Right hindlimb (tissue), 1 donor: ENCODE measurements at regions not wholly inside any gene's neighbourhood (a gene's known extent, or its start where the extent isn't known, plus 50 kb on each side); places are given as distances from the start of the nearest gene placed in this dataset.

Experiments
- DNase-seq: peaks from one replicate; pipeline ENCODE4 v3.0.0-alpha.2; 2018

GRCh38 chr16:73798471-73798870 lies 498.1 kb upstream of the PSMD7 start:
- no peak for DNase-seq

- DNase-seq = no peak
Measured at GRCh38 chr16:73797115-73797514, 499.5 kb upstream of the PSMD7 start.

DNA sequence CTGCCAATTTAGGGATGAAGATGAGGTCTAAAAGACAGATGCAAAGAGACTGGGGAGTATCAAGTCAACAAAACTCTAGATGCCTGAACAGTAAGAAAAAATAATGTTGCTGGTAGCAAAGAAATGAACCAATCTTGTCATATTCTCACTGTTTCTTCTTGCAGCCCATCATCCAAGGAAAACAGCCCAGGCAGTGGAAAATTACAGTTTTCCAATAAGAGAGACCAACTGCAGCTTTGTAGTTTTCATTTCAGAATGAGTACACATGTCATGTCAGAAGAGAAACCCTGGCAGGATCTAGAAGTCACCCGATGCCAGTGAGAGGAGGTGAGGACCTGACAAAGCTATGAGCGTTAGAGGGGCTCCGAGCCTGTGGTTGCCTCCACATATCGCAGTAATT lies 500.4 kb upstream of the PSMD7 start:
- DNase-seq = no peak

DNA sequence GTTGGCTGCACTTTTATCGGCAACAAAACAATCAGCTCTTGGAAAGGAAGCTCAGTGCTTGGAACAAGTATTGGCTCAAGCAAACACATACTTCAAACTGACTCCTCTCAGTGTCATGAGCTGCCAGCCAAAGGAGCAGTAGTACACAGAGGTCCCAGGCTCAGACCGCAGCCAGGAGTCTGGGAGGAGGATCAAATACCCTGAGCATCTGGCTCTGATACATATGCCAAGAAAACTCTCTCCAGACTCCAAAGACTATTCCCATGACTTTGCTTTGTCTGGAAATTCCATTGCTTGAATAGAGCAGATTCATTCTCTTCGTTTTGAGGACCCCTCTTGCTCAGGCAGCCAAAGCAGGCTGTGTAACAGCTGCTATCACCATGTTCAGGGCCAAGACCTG lies 501.6 kb upstream of the PSMD7 start:
- DNase-seq = peak; percentile 85

DNA sequence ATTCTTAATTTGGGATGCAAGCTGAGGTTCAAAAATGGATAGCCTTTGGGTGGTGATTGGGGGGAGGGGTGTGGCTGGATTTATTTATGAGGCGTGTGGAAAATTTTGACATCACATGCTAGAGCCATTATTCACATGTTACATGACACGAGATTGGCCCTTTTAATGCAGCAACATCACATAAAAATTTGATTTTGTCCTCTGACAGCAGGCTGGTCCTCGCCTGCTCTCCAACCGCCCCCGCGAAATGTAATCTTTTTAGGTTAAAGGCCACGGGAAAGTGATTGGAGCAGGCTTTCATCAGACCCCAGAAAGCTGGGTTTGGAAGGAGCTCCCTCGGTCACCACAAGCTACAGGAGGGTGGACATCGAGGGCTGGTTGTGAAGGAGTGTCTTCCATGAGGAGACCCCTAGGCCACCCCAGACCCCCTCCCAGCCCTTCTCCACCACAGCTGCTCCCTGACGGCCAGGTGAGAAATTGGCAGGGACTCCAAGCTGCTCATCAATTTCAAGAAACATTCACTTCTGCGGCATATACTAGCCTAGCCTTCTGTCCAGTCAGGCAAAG lies 502.7 kb upstream of the PSMD7 start:
- no peak for DNase-seq

DNA sequence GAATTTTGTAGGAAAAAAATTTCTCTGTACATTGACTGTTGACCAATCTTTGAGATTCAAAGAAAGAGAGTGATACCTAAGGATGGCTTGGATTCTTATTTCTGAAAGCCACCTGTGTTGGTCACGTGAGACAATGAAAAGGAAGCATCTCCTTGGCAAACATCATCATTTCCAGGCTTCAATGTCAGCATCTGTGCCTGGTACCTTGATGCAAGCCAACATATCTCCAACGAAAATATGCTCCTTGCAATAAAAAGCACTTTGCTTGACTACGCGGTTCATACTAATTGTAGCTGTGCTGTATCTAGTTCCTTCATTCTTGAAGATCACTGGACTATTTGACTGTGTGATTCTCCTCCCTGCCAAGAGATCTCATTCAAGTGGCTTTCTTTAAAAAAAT lies 503.4 kb upstream of the PSMD7 start:
- DNase-seq = no peak

DNA sequence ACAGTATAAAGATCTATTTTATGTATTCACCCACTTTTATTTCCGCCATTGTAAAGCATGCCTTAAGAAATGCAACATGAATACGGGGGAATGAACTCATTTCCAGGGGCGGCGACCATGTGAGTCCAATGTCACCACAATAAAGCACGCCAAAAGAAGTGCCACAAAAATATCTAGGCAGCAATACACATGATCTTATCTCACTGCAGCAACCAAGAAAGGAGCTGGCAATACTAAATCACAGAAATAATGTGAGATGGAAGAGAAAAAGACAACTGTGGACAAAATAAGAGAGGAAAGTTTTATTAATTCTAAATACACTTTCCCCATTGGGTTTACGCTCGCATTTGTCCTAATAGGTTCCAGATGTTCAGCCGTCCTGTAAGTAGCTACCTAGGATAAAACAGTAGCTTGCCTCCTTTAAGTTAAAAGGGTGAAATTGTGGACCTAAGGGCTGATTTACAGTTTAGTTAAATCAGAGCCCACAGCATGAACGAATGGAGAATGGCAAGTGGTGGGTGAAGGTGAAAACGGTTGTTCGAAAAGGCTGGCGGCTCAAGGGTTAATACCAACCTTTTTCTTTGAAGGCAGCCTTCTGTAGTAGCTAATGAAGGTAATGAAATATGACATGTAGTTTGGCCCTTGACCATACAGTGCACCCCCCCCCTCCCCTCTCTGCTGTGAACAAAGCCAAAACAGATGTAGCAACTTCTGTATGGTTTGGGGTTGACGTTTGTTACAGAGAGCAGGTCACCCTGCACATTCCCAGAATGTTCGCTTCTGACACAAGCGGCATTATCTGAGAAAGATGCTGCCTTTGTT lies 504.2 kb upstream of the PSMD7 start:
- peak; percentile 35 for DNase-seq

GRCh38 chr16:73781297-73781696 lies 515.3 kb upstream of the PSMD7 start:
- DNase-seq = no peak

- no peak for DNase-seq
Measured at GRCh38 chr16:73778887-73779286, 517.7 kb upstream of the PSMD7 start.

- DNase-seq = peak; percentile 44
Measured at GRCh38 chr16:73775841-73776388, 520.7 kb upstream of the PSMD7 start.

DNA sequence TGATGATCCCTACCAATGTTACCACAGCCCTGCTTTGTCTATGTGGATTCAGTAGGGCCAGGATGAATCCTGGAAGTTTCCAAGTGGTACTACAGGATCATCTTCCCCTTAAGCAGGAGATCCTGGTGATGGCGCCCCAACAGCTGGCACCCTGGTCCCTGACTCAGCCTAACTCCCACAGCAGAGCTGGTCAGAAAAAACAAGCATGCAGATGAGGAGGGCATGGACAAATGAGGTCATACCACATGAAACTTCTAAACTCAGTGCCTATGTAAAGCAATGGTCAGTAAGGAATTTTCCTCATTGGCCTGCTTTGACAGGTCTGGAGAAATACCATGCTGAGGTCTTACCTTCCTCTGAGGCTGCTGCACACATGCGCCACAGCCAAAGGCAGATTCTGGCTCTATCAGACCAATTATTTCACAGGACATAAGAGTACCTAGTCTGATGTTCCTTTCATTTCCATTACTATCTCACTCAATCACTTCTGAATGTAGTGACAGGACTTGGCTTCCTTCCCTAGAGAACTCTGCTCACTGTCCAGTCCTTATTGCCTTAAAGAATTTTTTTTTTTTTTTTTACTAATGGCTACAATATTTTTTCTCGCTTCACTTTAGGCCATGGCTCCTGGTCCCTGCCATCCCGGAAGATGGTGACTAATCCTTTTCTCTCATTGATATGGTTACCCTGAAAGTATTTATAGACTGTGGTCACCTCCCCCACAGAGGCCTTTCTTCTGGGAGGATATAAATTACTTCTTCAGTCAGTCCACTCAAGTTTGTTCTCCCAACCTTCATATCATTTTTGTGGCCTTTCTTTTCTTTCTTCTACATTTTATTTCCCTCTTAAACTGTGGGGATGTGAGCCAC lies 525.2 kb upstream of the PSMD7 start:
- no peak for DNase-seq

DNA sequence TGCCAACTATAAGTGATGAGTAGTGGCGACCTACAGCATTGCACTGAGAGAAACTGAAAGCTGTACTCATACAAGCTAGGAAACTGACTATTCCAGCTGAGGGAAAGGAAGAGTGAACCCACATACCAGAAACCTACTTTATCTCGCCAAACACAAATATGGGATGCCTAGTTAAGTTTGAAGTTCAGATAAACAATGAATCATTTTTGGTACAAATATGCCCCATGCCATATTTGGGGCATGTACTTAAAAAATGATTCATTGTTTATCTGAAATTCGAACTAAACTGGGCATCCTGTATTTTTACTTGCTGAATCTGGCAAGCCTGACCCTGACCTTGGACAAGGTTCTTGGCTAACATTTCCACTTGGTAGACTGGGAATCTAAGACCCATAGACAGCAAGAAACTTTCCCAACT lies 527.8 kb upstream of the PSMD7 start:
- DNase-seq = no peak

GRCh38 chr16:73764321-73764720 lies 532.3 kb upstream of the PSMD7 start:
- DNase-seq = no peak

DNA sequence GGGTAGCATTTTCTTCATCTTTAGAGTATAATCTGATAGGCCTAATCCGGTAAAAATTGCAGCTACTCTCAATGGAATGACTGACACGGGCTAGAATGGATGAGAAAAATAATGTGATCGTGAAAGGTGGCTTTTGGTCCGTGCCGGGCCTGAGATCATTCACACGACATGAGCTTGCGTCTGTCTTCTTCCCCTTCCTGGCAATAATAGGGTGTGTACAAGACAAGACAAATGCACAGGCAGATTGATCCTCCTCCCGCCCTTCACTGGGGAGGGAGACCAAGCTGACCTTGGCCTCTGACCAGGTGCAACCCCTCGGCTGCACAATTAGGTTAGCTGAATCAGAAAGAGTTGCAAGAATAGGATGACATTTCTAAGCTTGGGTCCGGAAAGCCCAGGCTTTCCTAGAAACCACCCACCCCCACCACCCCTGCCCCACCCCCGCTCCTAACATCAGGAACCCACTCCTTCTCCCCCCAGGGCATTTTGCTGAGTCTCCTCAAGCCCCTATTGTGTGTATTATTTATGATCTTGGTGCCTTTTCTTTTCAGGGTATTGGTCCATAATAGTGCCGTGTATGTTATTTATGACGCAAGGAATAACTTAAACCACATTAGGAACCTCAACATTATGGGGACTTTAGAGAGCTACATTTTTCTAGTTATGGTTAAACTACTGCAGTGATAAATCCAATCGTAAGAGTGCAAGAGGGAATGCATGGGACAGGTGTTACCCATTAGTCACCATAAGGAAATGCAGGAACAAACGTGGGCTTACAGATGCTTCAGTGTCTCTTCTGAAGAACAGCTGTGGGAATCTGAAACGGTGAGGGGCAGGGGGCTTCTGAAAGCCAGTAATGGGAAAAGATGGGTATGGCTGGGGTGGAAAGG lies 540.1 kb upstream of the PSMD7 start:
- DNase-seq = no peak

DNA sequence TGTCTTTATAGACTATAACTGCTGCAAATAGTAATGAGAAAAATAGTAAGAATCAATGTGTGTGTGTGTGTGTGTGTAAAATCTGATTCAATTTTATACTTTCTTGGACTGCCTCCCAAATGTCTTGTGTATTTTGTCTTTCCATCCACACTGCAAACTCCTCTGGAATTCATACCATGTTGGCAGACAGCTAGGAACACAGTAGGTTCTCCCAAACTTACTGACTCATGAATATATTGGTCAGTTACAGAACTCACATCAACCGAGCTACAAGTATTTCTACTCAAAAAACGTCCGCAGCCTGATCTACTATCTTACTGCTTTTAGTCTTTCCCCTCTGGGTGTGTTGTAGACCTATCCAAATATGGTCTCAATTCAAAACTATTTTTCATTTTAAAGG lies 542.7 kb upstream of the PSMD7 start:
- DNase-seq = no peak

GRCh38 chr16:73750639-73751038 lies 546.0 kb upstream of the PSMD7 start:
- DNase-seq = no peak

GRCh38 chr16:73747328-73747727 lies 549.3 kb upstream of the PSMD7 start:
- no peak for DNase-seq

GRCh38 chr16:73746554-73746953 lies 550.1 kb upstream of the PSMD7 start:
- DNase-seq = no peak

GRCh38 chr16:73743665-73744496 lies 552.7 kb upstream of the PSMD7 start:
- DNase-seq = no peak

- no peak for DNase-seq
Measured at GRCh38 chr16:73739049-73739769, 557.4 kb upstream of the PSMD7 start.

- no peak for DNase-seq
Measured at GRCh38 chr16:73738266-73738665, 558.3 kb upstream of the PSMD7 start.
